ENCODE measurements at regions not wholly inside any gene's neighbourhood (a gene's known extent, or its start where the extent isn't known, plus 50 kb on each side); places are given as distances from the start of the nearest gene placed in this dataset.

GRCh38 chr13:50225193-50226155, 210.2 kb downstream of the KCNRG start:
- TF ChIP-seq CTCF (IDR thresholded peaks at IDR 0.05; ENCODE audit: low read depth, low read length) (no peak), MYC (IDR thresholded peaks at IDR 0.05; ENCODE audit: low read depth, low read length) (no peak), POLR2A (IDR thresholded peaks at IDR 0.05; ENCODE audit: extremely low read depth, insufficient read length) (no peak), MAX (IDR thresholded peaks at IDR 0.05; ENCODE audit: low read depth, low read length) (no peak)
- no peak for DNase-seq (ENCODE audit: low read depth)
- H3K4me3 ChIP-seq (ENCODE audit: low read depth, low read length) = no peak overlapping the region

GRCh38 chr13:50226515-50227155, 211.4 kb downstream of the KCNRG start:
- no peak overlapping the region for H3K4me3 ChIP-seq (ENCODE audit: low read depth, low read length)
- DNase-seq (ENCODE audit: low read depth) = no peak
- TF ChIP-seq MYC (IDR thresholded peaks at IDR 0.05; ENCODE audit: low read depth, low read length) (no peak), POLR2A (IDR thresholded peaks at IDR 0.05; ENCODE audit: extremely low read depth, insufficient read length) (no peak), MAX (IDR thresholded peaks at IDR 0.05; ENCODE audit: low read depth, low read length) (0 out of 2 replicates have a peak, but pooled peaks have one; percentile 22), CTCF (IDR thresholded peaks at IDR 0.05; ENCODE audit: low read depth, low read length) (no peak)

GRCh38 chr13:50227361-50227760, 212.1 kb downstream of the KCNRG start:
- TF ChIP-seq MAX (IDR thresholded peaks at IDR 0.05; ENCODE audit: low read depth, low read length) (no peak), MYC (IDR thresholded peaks at IDR 0.05; ENCODE audit: low read depth, low read length) (no peak), POLR2A (IDR thresholded peaks at IDR 0.05; ENCODE audit: extremely low read depth, insufficient read length) (no peak), CTCF (IDR thresholded peaks at IDR 0.05; ENCODE audit: low read depth, low read length) (no peak)

GRCh38 chr13:50228527-50228926, 213.3 kb downstream of the KCNRG start:
- DNase-seq (ENCODE audit: low read depth) = no peak
- H3K4me3 ChIP-seq (ENCODE audit: low read depth, low read length) = no peak overlapping the region
- no peak for TF ChIP-seq CTCF (IDR thresholded peaks at IDR 0.05; ENCODE audit: low read depth, low read length)
- TF ChIP-seq POLR2A (IDR thresholded peaks at IDR 0.05; ENCODE audit: extremely low read depth, insufficient read length) = no peak
- TF ChIP-seq MAX (IDR thresholded peaks at IDR 0.05; ENCODE audit: low read depth, low read length) = no peak
- no peak for TF ChIP-seq MYC (IDR thresholded peaks at IDR 0.05; ENCODE audit: low read depth, low read length)

More at GRCh38 chr13:50227361-50227760, 212.1 kb downstream of the KCNRG start:
- peak; percentile 36 for DNase-seq (ENCODE audit: low read depth)
- no peak overlapping the region for H3K4me3 ChIP-seq (ENCODE audit: low read depth, low read length)

GRCh38 chr13:50229960-50230661, 214.9 kb downstream of the KCNRG start:
- no peak for TF ChIP-seq MYC (IDR thresholded peaks at IDR 0.05; ENCODE audit: low read depth, low read length)
- no peak for TF ChIP-seq POLR2A (IDR thresholded peaks at IDR 0.05; ENCODE audit: extremely low read depth, insufficient read length)
- no peak for TF ChIP-seq CTCF (IDR thresholded peaks at IDR 0.05; ENCODE audit: low read depth, low read length)
- DNase-seq (ENCODE audit: low read depth) = peak; percentile 91
- peak overlapping the region; percentile 32 for H3K4me3 ChIP-seq (ENCODE audit: low read depth, low read length)
